ENCODE measurements at regions not wholly inside any gene's neighbourhood (a gene's known extent, or its start where the extent isn't known, plus 50 kb on each side); places are given as distances from the start of the nearest gene placed in this dataset.
A peak's percentile ranks its signal among the peaks of the same experiment; 100 is the strongest.

DNA sequence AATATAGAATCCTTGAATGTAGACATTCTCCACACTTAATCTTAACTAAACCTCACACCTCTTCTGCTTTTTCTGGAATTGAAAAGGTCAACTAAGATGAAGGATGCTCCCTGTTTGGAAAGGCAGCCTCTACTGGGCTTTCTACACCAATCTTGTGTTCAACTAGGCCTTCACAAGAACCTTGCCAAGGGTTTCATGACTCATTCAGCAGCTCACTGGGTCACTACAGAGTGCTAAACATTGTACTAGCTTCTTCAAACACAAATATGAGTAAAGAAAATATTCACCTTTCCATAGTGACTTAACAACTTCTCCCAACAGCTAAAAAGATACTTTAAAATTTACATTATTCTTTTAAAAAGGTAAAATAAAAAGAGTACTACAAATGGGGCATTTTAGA is 135.3 kb upstream of the PRMT6 start:
- H3K36me3 ChIP-seq (ENCODE audit: insufficient read depth, low read length): no peaks in the 10 kb centered on the region
- H3K4me1 ChIP-seq (ENCODE audit: control insufficient read depth, insufficient read depth, low read length, unreplicated experiment): no peaks in the 10 kb centered on the region
- H2AFZ ChIP-seq (ENCODE audit: low read length, unreplicated experiment): no peak overlapping the region
- H3K79me2 ChIP-seq (ENCODE audit: control insufficient read depth, insufficient read depth, low read length, unreplicated experiment): no peaks in the 10 kb centered on the region
- H3K4me3 ChIP-seq (ENCODE audit: low read depth, low read length): no peak overlapping the region
- H3K27me3 ChIP-seq (ENCODE audit: insufficient read depth, low read length): no peaks in the 10 kb centered on the region
- no peak overlapping the region for H3K27ac ChIP-seq (ENCODE audit: low read depth, low read length)

GRCh38 chr1:106924360-106924759 is 132.1 kb upstream of the PRMT6 start:
- no peaks in the 10 kb centered on the region for H3K4me1 ChIP-seq (ENCODE audit: control insufficient read depth, insufficient read depth, low read length, unreplicated experiment)
- no peaks in the 10 kb centered on the region for H3K36me3 ChIP-seq (ENCODE audit: insufficient read depth, low read length)
- H3K27ac ChIP-seq (ENCODE audit: low read depth, low read length): no peak overlapping the region
- H3K79me2 ChIP-seq (ENCODE audit: control insufficient read depth, insufficient read depth, low read length, unreplicated experiment): no peaks in the 10 kb centered on the region
- no peak overlapping the region for H2AFZ ChIP-seq (ENCODE audit: low read length, unreplicated experiment)
- H3K27me3 ChIP-seq (ENCODE audit: insufficient read depth, low read length): no peaks in the 10 kb centered on the region
- H3K4me3 ChIP-seq (ENCODE audit: low read depth, low read length): peak overlapping the region; percentile 44; the same call in 1 of the 2 replicates

- H2AFZ ChIP-seq (ENCODE audit: low read length, unreplicated experiment): no peak overlapping the region
- H3K27ac ChIP-seq (ENCODE audit: low read depth, low read length): no peak overlapping the region
- no peaks in the 10 kb centered on the region for H3K27me3 ChIP-seq (ENCODE audit: insufficient read depth, low read length)
- no peaks in the 10 kb centered on the region for H3K36me3 ChIP-seq (ENCODE audit: insufficient read depth, low read length)
- H3K4me1 ChIP-seq (ENCODE audit: control insufficient read depth, insufficient read depth, low read length, unreplicated experiment): no peaks in the 10 kb centered on the region
- no peak overlapping the region for H3K4me3 ChIP-seq (ENCODE audit: low read depth, low read length)
- no peaks in the 10 kb centered on the region for H3K79me2 ChIP-seq (ENCODE audit: control insufficient read depth, insufficient read depth, low read length, unreplicated experiment)
Measured at GRCh38 chr1:106925750-106926149, 130.7 kb upstream of the PRMT6 start.

GRCh38 chr1:106926803-106927582 is 129.5 kb upstream of the PRMT6 start:
- Histone ChIP-seq H3K4me3 (ENCODE audit: low read depth, low read length) (no peak overlapping the region), H3K79me2 (ENCODE audit: control insufficient read depth, insufficient read depth, low read length, unreplicated experiment) (no peaks in the 10 kb centered on the region), H3K4me1 (ENCODE audit: control insufficient read depth, insufficient read depth, low read length, unreplicated experiment) (no peaks in the 10 kb centered on the region), H2AFZ (ENCODE audit: low read length, unreplicated experiment) (no peak overlapping the region), H3K36me3 (ENCODE audit: insufficient read depth, low read length) (no peaks in the 10 kb centered on the region), H3K27ac (ENCODE audit: low read depth, low read length) (no peak overlapping the region), H3K27me3 (ENCODE audit: insufficient read depth, low read length) (no peaks in the 10 kb centered on the region)

DNA sequence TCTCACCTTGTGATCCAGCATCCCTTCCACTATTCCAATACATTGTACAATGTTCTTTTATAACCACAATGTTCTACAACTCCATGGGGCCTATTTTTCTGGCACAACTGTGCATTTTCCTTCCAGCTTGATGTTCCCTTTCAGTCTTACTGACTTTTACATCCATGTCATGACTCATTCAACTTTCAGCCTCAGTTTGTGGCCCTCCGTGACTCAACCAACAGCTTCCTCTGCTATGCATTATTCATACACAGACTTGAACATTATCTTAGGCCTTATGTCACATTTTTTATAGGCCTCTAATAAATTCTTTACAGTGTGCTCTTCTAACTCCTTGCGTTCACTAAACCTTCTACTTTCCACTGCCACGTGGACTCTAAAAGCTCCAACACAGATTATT is 119.4 kb upstream of the PRMT6 start:
- H3K36me3 ChIP-seq (ENCODE audit: insufficient read depth, low read length): no peaks in the 10 kb centered on the region
- no peak overlapping the region for H3K4me3 ChIP-seq (ENCODE audit: low read depth, low read length)
- H2AFZ ChIP-seq (ENCODE audit: low read length, unreplicated experiment): no peak overlapping the region
- peaks cover 3% of the 10 kb centered on the region for H3K4me1 ChIP-seq (ENCODE audit: control insufficient read depth, insufficient read depth, low read length, unreplicated experiment)
- no peaks in the 10 kb centered on the region for H3K27me3 ChIP-seq (ENCODE audit: insufficient read depth, low read length)
- peak overlapping the region; percentile 34; the same call in 1 of the 2 replicates for H3K27ac ChIP-seq (ENCODE audit: low read depth, low read length)
- no peaks in the 10 kb centered on the region for H3K79me2 ChIP-seq (ENCODE audit: control insufficient read depth, insufficient read depth, low read length, unreplicated experiment)

GRCh38 chr1:106944721-106945120 is 111.8 kb upstream of the PRMT6 start:
- Histone ChIP-seq H3K36me3 (ENCODE audit: insufficient read depth, low read length) (no peaks in the 10 kb centered on the region), H3K79me2 (ENCODE audit: control insufficient read depth, insufficient read depth, low read length, unreplicated experiment) (no peaks in the 10 kb centered on the region), H3K4me1 (ENCODE audit: control insufficient read depth, insufficient read depth, low read length, unreplicated experiment) (no peaks in the 10 kb centered on the region), H3K27me3 (ENCODE audit: insufficient read depth, low read length) (no peaks in the 10 kb centered on the region), H2AFZ (ENCODE audit: low read length, unreplicated experiment) (no peak overlapping the region), H3K4me3 (ENCODE audit: low read depth, low read length) (no peak overlapping the region), H3K27ac (ENCODE audit: low read depth, low read length) (no peak overlapping the region)

DNA sequence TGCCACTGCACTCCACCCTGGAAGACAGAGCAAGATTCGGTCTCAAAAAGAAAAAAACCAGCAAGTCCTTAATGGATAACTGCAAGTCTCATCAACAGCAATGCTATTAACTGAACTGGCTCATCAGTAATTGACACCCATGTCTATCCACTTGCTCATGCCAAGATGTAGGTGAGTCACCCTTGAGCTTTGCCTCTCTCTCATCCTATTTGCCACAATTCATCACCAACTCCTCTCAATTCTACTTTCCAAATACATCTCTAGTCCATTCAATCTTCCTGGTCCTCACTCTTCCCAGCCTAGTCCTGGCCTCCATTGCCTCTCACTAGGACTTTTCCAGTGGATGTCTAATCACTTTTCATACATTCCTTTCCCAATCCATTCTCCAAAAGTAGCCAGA is 103.7 kb upstream of the PRMT6 start:
- no peaks in the 10 kb centered on the region for H3K79me2 ChIP-seq (ENCODE audit: control insufficient read depth, insufficient read depth, low read length, unreplicated experiment)
- H3K27me3 ChIP-seq (ENCODE audit: insufficient read depth, low read length): no peaks in the 10 kb centered on the region
- H3K4me3 ChIP-seq (ENCODE audit: low read depth, low read length): no peak overlapping the region
- no peak overlapping the region for H2AFZ ChIP-seq (ENCODE audit: low read length, unreplicated experiment)
- H3K36me3 ChIP-seq (ENCODE audit: insufficient read depth, low read length): no peaks in the 10 kb centered on the region
- H3K27ac ChIP-seq (ENCODE audit: low read depth, low read length): no peak overlapping the region
- H3K4me1 ChIP-seq (ENCODE audit: control insufficient read depth, insufficient read depth, low read length, unreplicated experiment): no peaks in the 10 kb centered on the region

- no peaks in the 10 kb centered on the region for H3K4me1 ChIP-seq (ENCODE audit: control insufficient read depth, insufficient read depth, low read length, unreplicated experiment)
- no peak overlapping the region for H2AFZ ChIP-seq (ENCODE audit: low read length, unreplicated experiment)
- H3K4me3 ChIP-seq (ENCODE audit: low read depth, low read length): no peak overlapping the region
- no peaks in the 10 kb centered on the region for H3K36me3 ChIP-seq (ENCODE audit: insufficient read depth, low read length)
- H3K79me2 ChIP-seq (ENCODE audit: control insufficient read depth, insufficient read depth, low read length, unreplicated experiment): no peaks in the 10 kb centered on the region
- H3K27me3 ChIP-seq (ENCODE audit: insufficient read depth, low read length): no peaks in the 10 kb centered on the region
- no peak overlapping the region for H3K27ac ChIP-seq (ENCODE audit: low read depth, low read length)
Measured at GRCh38 chr1:106954661-106955229, 101.7 kb upstream of the PRMT6 start.

DNA sequence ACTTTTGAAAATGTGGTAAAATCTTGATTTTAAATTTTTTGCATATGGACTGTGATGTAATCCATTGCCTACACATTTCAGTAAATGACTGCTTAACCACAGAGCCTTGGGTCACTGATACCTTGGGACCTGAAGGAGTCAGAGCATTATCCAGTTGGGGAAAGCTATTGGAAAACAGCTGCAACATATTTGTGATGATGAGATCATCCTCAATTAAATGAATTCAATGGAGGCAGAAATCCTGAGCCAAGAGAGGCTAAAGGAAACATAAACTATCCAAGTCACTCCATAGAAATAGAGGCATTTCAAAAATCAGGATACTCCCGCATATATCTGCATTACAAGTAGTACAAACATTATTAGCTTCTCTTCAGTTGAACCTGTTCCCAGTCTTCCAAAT is 99.8 kb upstream of the PRMT6 start:
- H3K27me3 ChIP-seq (ENCODE audit: insufficient read depth, low read length): no peaks in the 10 kb centered on the region
- H3K4me1 ChIP-seq (ENCODE audit: control insufficient read depth, insufficient read depth, low read length, unreplicated experiment): no peaks in the 10 kb centered on the region
- no peak overlapping the region for H3K27ac ChIP-seq (ENCODE audit: low read depth, low read length)
- H3K79me2 ChIP-seq (ENCODE audit: control insufficient read depth, insufficient read depth, low read length, unreplicated experiment): no peaks in the 10 kb centered on the region
- no peak overlapping the region for H3K4me3 ChIP-seq (ENCODE audit: low read depth, low read length)
- H2AFZ ChIP-seq (ENCODE audit: low read length, unreplicated experiment): no peak overlapping the region
- no peaks in the 10 kb centered on the region for H3K36me3 ChIP-seq (ENCODE audit: insufficient read depth, low read length)

DNA sequence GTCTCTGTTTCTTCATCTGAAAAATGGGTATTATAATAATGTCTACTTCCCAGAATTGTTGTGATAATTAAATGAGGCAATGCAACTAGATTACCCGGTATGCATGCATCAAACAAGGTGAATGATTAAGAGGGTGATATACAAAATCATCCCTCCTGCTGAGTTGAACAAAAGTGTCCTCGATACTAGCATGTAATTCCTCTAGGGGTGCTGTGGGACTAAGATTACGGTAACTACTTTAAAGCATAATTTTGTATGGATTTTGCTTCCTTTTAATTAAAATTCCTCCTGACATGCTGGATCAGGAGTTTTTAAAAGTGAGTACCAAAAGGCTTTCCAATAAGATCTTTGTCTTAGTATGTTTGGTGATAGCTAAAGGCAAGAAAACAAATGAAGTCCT is 98.7 kb upstream of the PRMT6 start:
- Histone ChIP-seq H3K79me2 (ENCODE audit: control insufficient read depth, insufficient read depth, low read length, unreplicated experiment) (no peaks in the 10 kb centered on the region), H3K36me3 (ENCODE audit: insufficient read depth, low read length) (no peaks in the 10 kb centered on the region), H3K27ac (ENCODE audit: low read depth, low read length) (no peak overlapping the region), H2AFZ (ENCODE audit: low read length, unreplicated experiment) (no peak overlapping the region), H3K4me1 (ENCODE audit: control insufficient read depth, insufficient read depth, low read length, unreplicated experiment) (no peaks in the 10 kb centered on the region), H3K4me3 (ENCODE audit: low read depth, low read length) (no peak overlapping the region), H3K27me3 (ENCODE audit: insufficient read depth, low read length) (no peaks in the 10 kb centered on the region)

DNA sequence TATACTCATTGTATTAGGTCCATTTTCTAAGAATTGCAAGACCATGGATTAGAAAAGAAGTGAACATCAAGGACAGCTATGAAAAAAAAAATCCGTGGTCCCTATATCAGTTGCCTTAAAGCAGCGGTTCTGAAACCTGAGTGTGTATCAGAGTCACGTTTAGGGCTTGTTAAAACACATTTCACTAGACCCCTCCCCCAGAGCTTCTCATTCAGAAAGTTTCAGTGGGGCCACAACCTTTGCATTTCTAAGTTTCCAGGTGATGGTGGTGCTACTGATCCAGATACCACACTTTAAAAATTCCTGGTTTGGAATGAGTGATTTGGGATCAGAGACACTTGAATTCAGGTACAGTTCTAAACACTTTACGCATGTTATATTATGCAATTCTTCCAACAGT is 96.1 kb upstream of the PRMT6 start:
- Histone ChIP-seq H3K36me3 (ENCODE audit: insufficient read depth, low read length) (no peaks in the 10 kb centered on the region), H3K4me3 (ENCODE audit: low read depth, low read length) (no peak overlapping the region), H3K79me2 (ENCODE audit: control insufficient read depth, insufficient read depth, low read length, unreplicated experiment) (no peaks in the 10 kb centered on the region), H3K27ac (ENCODE audit: low read depth, low read length) (no peak overlapping the region), H2AFZ (ENCODE audit: low read length, unreplicated experiment) (no peak overlapping the region), H3K27me3 (ENCODE audit: insufficient read depth, low read length) (no peaks in the 10 kb centered on the region), H3K4me1 (ENCODE audit: control insufficient read depth, insufficient read depth, low read length, unreplicated experiment) (no peaks in the 10 kb centered on the region)

All from ACC112 (cell line).